ENCODE measurements at regions not wholly inside any gene's neighbourhood (a gene's known extent, or its start where the extent isn't known, plus 50 kb on each side); places are given as distances from the start of the nearest gene placed in this dataset.
A peak's percentile ranks its signal among the peaks of the same experiment; 100 is the strongest.

GRCh38 chr3:159458010-159458409 is 530.6 kb upstream of the IL12A start (continued):
- TF ChIP-seq, protein P1, sequence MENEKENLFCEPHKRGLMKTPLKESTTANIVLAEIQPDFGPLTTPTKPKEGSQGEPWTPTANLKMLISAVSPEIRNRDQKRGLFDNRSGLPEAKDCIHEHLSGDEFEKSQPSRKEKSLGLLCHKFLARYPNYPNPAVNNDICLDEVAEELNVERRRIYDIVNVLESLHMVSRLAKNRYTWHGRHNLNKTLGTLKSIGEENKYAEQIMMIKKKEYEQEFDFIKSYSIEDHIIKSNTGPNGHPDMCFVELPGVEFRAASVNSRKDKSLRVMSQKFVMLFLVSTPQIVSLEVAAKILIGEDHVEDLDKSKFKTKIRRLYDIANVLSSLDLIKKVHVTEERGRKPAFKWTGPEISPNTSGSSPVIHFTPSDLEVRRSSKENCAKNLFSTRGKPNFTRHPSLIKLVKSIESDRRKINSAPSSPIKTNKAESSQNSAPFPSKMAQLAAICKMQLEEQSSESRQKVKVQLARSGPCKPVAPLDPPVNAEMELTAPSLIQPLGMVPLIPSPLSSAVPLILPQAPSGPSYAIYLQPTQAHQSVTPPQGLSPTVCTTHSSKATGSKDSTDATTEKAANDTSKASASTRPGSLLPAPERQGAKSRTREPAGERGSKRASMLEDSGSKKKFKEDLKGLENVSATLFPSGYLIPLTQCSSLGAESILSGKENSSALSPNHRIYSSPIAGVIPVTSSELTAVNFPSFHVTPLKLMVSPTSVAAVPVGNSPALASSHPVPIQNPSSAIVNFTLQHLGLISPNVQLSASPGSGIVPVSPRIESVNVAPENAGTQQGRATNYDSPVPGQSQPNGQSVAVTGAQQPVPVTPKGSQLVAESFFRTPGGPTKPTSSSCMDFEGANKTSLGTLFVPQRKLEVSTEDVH (IDR thresholded peaks at IDR 0.05; ENCODE audit: low read depth, partially characterized antibody): no peak
- no peak for TF ChIP-seq PTRF (tag; IDR thresholded peaks at IDR 0.05)

DNA sequence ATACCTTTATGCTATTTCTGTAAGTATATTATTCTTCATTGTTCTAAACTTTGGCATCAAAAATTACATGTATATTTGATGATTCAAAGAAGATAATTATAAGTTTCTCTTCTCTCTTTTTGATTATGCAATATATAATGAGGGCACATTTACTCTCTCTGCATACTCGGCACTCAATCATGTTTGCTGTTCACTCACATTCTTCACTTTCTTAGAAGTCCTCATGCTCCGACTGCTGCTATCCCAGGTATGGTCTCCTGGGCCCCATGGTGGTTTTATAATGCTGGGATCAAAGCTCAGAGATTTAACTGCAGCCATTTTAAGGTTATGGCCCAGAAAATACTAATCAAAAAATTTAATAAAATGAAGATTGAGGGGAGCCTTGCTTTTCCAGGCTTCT is 529.7 kb upstream of the IL12A start:
- in situ Hi-C loops (cut with MboI) (no loop called here), intact Hi-C loops (cut with micrococcal nuclease) (no loop called here)
- Histone ChIP-seq H3K9me1 (ENCODE audit: control insufficient read depth, insufficient read depth, low read length) (no peaks in the 10 kb centered on the region), H2AFZ (ENCODE audit: low read depth, low read length) (no peak overlapping the region), H3K9me3 (replicated peaks; ENCODE audit: control insufficient read depth, insufficient read depth, low read depth, low read length) (no peaks in the 10 kb centered on the region), H3K36me3 (ENCODE audit: control insufficient read depth, insufficient read depth, low read length) (no peaks in the 10 kb centered on the region), H3K79me2 (ENCODE audit: control insufficient read depth, insufficient read depth, low read length) (no peaks in the 10 kb centered on the region), H3K4me2 (ENCODE audit: insufficient read depth, low read length) (no peak overlapping the region), H3K4me1 (replicated peaks in 1 of 2; ENCODE audit: control insufficient read depth in 2 of 2, insufficient read depth in 2 of 2, low read length in 2 of 2) (no peaks in the 10 kb centered on the region), H3K4me3 (no peak overlapping the region), H3K9ac (ENCODE audit: insufficient read depth in 1 of 2, low read depth in 2 of 2, low read length in 2 of 2) (no peak overlapping the region), H4K20me1 (replicated peaks; ENCODE audit: control insufficient read depth, insufficient read depth, low read length) (no peaks in the 10 kb centered on the region), H3K27me3 (ENCODE audit: control insufficient read depth in 2 of 2, insufficient read depth in 2 of 2, low read length in 2 of 2) (no peaks in the 10 kb centered on the region), H3K27ac (ENCODE audit: extremely low read depth, low read depth, low read length) (no peak overlapping the region)
- DNase-seq (ENCODE audit: extremely low read depth in 1 of 4, low spot score in 3 of 4) (no peak), ATAC-seq (no peak), FAIRE-seq (no peak)
- TF ChIP-seq, protein P2, sequence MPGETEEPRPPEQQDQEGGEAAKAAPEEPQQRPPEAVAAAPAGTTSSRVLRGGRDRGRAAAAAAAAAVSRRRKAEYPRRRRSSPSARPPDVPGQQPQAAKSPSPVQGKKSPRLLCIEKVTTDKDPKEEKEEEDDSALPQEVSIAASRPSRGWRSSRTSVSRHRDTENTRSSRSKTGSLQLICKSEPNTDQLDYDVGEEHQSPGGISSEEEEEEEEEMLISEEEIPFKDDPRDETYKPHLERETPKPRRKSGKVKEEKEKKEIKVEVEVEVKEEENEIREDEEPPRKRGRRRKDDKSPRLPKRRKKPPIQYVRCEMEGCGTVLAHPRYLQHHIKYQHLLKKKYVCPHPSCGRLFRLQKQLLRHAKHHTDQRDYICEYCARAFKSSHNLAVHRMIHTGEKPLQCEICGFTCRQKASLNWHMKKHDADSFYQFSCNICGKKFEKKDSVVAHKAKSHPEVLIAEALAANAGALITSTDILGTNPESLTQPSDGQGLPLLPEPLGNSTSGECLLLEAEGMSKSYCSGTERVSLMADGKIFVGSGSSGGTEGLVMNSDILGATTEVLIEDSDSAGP (CRISPR knock-in tag; IDR thresholded peaks at IDR 0.05): no peak
- TF ChIP-seq KDM4B (IDR thresholded peaks at IDR 0.05; ENCODE audit: borderline replicate concordance in 2 of 2, low read depth in 1 of 2) (no peak), CEBPG (CRISPR knock-in tag; IDR thresholded peaks at IDR 0.05) (no peak), CEBPG (tag; conservative IDR thresholded peaks at IDR 0.05 in 1 of 2, IDR thresholded peaks at IDR 0.05 in 1 of 2) (peak in 1 of 2 experiments; percentile 35; a peak in 1 of 4 replicates)
- TF ChIP-seq, protein P3, sequence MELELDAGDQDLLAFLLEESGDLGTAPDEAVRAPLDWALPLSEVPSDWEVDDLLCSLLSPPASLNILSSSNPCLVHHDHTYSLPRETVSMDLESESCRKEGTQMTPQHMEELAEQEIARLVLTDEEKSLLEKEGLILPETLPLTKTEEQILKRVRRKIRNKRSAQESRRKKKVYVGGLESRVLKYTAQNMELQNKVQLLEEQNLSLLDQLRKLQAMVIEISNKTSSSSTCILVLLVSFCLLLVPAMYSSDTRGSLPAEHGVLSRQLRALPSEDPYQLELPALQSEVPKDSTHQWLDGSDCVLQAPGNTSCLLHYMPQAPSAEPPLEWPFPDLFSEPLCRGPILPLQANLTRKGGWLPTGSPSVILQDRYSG (tag; conservative IDR thresholded peaks at IDR 0.05; ENCODE audit: low read depth): no peak
- ChIA-PET POLR2A (no interaction called here), CTCF (ENCODE audit: low intra/inter-chr PET ratio) (no interaction called here)
- WGBS (ENCODE audit: insufficient coverage, low coverage, missing lambda C conversion rate): 0% methylated on average over 2 of the region's 2 CpGs
- BruUV-seq (replicated peaks): no TSS peak
